Liver (tissue), 8 donors: ENCODE measurements at regions not wholly inside any gene's neighbourhood (a gene's known extent, or its start where the extent isn't known, plus 50 kb on each side); places are given as distances from the start of the nearest gene placed in this dataset.

Experiments used
- DNase-seq: peaks from one replicate; pipeline ENCODE4 v3.0.0-alpha.2; 2017; ENCODE audit warnings: low spot score
- H3K27ac ChIP-seq, 2 donors: one replicate each; pipeline ENCODE4 v1.7.0; 2013; ENCODE audit warnings: inconsistent platforms in 2 of 2, low read length in 2 of 2, control low read depth in 1 of 2, low read depth in 1 of 2, mild to moderate bottlenecking in 1 of 2
- H3K27me3 ChIP-seq, 4 donors: one replicate each; pipeline versions ENCODE4 v1.6.1 to v1.7.0; 2013; ENCODE audit warnings: low read length in 3 of 4, inconsistent platforms in 1 of 4, mild to moderate bottlenecking in 1 of 4, moderate library complexity in 1 of 4; ENCODE audit not compliant: control insufficient read depth in 4 of 4, insufficient read depth in 4 of 4
- H3K36me3 ChIP-seq, 4 donors: one replicate each; pipeline versions ENCODE4 v1.6.1 to v1.7.0; 2013; ENCODE audit warnings: low read length in 3 of 4, mild to moderate bottlenecking in 3 of 4, low read depth in 1 of 4, moderate library complexity in 1 of 4; ENCODE audit not compliant: control insufficient read depth in 4 of 4, insufficient read depth in 3 of 4
- H3K4me1 ChIP-seq, 4 donors: one replicate each; pipeline versions ENCODE4 v1.6.1 to v1.7.0; 2013; ENCODE audit warnings: low read length in 3 of 4, mild to moderate bottlenecking in 3 of 4, moderate library complexity in 1 of 4; ENCODE audit not compliant: control insufficient read depth in 4 of 4, insufficient read depth in 4 of 4
- H3K4me3 ChIP-seq, 3 donors: one replicate each; pipeline versions ENCODE4 v1.6.1 to v1.7.0; 2013; ENCODE audit warnings: low read length in 3 of 3, control low read depth in 1 of 3, low read depth in 1 of 3, mild to moderate bottlenecking in 1 of 3
- H3K9ac ChIP-seq, 2 donors: one replicate each; pipeline ENCODE4 v1.7.0; 2013; ENCODE audit warnings: low read length in 2 of 2, mild to moderate bottlenecking in 2 of 2, moderate library complexity in 2 of 2, control low read depth in 1 of 2, low read depth in 1 of 2
- H3K9me3 ChIP-seq, 4 donors: one replicate each; pipeline versions ENCODE4 v1.6.1 to v1.7.0; 2013; ENCODE audit warnings: low read length in 3 of 4; ENCODE audit not compliant: control insufficient read depth in 4 of 4
- ATF3 ChIP-seq: IDR thresholded peaks from 2 replicates; pipeline ENCODE4 v1.6.1; 2016; ENCODE audit warnings: antibody characterized with exemption
- CTCF ChIP-seq: fragments of 150-350 bp; IDR thresholded peaks from 2 replicates; pipeline ENCODE4 v1.5.1; 2017; ENCODE audit warnings: improper control_type of control experiment, low read depth, low read length; ENCODE audit not compliant: missing input control
- EGR1 ChIP-seq, 2 donors: IDR thresholded peaks; 2 replicates each; pipeline ENCODE4 v1.6.1; 2016 to 2018; ENCODE audit warnings: antibody characterized with exemption in 2 of 2, low read depth in 2 of 2
- FOXA1 ChIP-seq: IDR thresholded peaks from 2 replicates; pipeline ENCODE4 v1.6.1; 2016; ENCODE audit warnings: antibody characterized with exemption
- FOXA2 ChIP-seq: IDR thresholded peaks from 2 replicates; pipeline ENCODE4 v1.6.1; 2016; ENCODE audit warnings: antibody characterized with exemption
- GABPA ChIP-seq, 2 donors: IDR thresholded peaks in 1 of 2; conservative IDR thresholded peaks in 1 of 2; 2 replicates each; pipeline ENCODE4 v1.6.1; 2016; ENCODE audit warnings: antibody characterized with exemption in 2 of 2, mild to moderate bottlenecking in 1 of 2, moderate library complexity in 1 of 2
- HNF4A ChIP-seq, 2 donors: conservative IDR thresholded peaks; 2 replicates each; pipeline ENCODE4 v1.6.1; 2016; ENCODE audit warnings: antibody characterized with exemption in 2 of 2, mild to moderate bottlenecking in 2 of 2
- HNF4G ChIP-seq: IDR thresholded peaks from 2 replicates; pipeline ENCODE4 v1.6.1; 2016; ENCODE audit warnings: antibody characterized with exemption
- MAX ChIP-seq: IDR thresholded peaks from 2 replicates; pipeline ENCODE4 v1.6.1; 2016; ENCODE audit warnings: antibody characterized with exemption
- NR2F2 ChIP-seq: IDR thresholded peaks from 2 replicates; pipeline ENCODE4 v1.6.1; 2016; ENCODE audit warnings: antibody characterized with exemption
- RAD21 ChIP-seq, 2 donors: IDR thresholded peaks; 2 replicates each; pipeline ENCODE4 v1.6.1; 2016; ENCODE audit warnings: antibody characterized with exemption in 2 of 2, mild to moderate bottlenecking in 2 of 2
- RXRA ChIP-seq, 2 donors: IDR thresholded peaks; 2 replicates each; pipeline ENCODE4 v1.6.1; 2017 to 2018; ENCODE audit warnings: antibody characterized with exemption in 2 of 2, mild to moderate bottlenecking in 1 of 2
- SP1 ChIP-seq: IDR thresholded peaks from 2 replicates; pipeline ENCODE4 v1.6.1; 2018; ENCODE audit warnings: antibody characterized with exemption, mild to moderate bottlenecking
- TAF1 ChIP-seq: conservative IDR thresholded peaks from 2 replicates; pipeline ENCODE4 v1.6.1; 2016; ENCODE audit warnings: antibody characterized with exemption, mild to moderate bottlenecking
- YY1 ChIP-seq: IDR thresholded peaks from 2 replicates; pipeline ENCODE4 v1.6.1; 2016; ENCODE audit warnings: antibody characterized with exemption, mild to moderate bottlenecking
- WGBS: extraction: QIAGEN DNeasy Blood & Tissue Kit; methylation state at CpG from one replicate; pipeline ENCODE4 v1.1.7; 2013; 5-methylcytosine and 5-hydroxymethylcytosine counted together
- TF ChIP-seq, protein P1 (sequence below): IDR thresholded peaks from 2 replicates; pipeline ENCODE4 v1.6.1; 2016; ENCODE audit warnings: antibody characterized with exemption, mild to moderate bottlenecking
- TF ChIP-seq, protein P2 (sequence below): IDR thresholded peaks from 2 replicates; pipeline ENCODE4 v1.6.1; 2016; ENCODE audit warnings: antibody characterized with exemption
- donor health status: healthy.
- donor health status: healthy.
- donor health status: healthy.
- donor health status: healthy.
- donor health status: healthy.

GRCh38 chr11:15641271-15642045 lies 526.7 kb downstream of the INSC start:
- Histone ChIP-seq H3K9ac (no peak overlapping the region), H3K4me3 (no peak overlapping the region), H3K4me1 (no peaks in the 10 kb centered on the region), H3K27me3 (no peaks in the 10 kb centered on the region), H3K36me3 (no peaks in the 10 kb centered on the region), H3K27ac (no peak overlapping the region), H3K9me3 (peaks cover 0 to 3% (median 0%) of the 10 kb centered on the region in 4 donors)
- TF ChIP-seq HNF4A (conservative IDR thresholded peaks at IDR 0.05) (no peak), YY1 (no peak), RAD21 (IDR thresholded peaks at IDR 0.05) (no peak), TAF1 (no peak), EGR1 (IDR thresholded peaks at IDR 0.05; ENCODE audit: low read depth in 2 of 2) (no peak), MAX (no peak), HNF4G (no peak), FOXA1 (no peak), ATF3 (no peak), CTCF (no peak), GABPA (IDR thresholded peaks at IDR 0.05 in 1 of 2, conservative IDR thresholded peaks at IDR 0.05 in 1 of 2) (no peak), FOXA2 (no peak), RXRA (IDR thresholded peaks at IDR 0.05) (no peak), NR2F2 (no peak), SP1 (no peak)
- TF ChIP-seq, protein P1, sequence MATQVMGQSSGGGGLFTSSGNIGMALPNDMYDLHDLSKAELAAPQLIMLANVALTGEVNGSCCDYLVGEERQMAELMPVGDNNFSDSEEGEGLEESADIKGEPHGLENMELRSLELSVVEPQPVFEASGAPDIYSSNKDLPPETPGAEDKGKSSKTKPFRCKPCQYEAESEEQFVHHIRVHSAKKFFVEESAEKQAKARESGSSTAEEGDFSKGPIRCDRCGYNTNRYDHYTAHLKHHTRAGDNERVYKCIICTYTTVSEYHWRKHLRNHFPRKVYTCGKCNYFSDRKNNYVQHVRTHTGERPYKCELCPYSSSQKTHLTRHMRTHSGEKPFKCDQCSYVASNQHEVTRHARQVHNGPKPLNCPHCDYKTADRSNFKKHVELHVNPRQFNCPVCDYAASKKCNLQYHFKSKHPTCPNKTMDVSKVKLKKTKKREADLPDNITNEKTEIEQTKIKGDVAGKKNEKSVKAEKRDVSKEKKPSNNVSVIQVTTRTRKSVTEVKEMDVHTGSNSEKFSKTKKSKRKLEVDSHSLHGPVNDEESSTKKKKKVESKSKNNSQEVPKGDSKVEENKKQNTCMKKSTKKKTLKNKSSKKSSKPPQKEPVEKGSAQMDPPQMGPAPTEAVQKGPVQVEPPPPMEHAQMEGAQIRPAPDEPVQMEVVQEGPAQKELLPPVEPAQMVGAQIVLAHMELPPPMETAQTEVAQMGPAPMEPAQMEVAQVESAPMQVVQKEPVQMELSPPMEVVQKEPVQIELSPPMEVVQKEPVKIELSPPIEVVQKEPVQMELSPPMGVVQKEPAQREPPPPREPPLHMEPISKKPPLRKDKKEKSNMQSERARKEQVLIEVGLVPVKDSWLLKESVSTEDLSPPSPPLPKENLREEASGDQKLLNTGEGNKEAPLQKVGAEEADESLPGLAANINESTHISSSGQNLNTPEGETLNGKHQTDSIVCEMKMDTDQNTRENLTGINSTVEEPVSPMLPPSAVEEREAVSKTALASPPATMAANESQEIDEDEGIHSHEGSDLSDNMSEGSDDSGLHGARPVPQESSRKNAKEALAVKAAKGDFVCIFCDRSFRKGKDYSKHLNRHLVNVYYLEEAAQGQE: no peak
- TF ChIP-seq, protein P2, sequence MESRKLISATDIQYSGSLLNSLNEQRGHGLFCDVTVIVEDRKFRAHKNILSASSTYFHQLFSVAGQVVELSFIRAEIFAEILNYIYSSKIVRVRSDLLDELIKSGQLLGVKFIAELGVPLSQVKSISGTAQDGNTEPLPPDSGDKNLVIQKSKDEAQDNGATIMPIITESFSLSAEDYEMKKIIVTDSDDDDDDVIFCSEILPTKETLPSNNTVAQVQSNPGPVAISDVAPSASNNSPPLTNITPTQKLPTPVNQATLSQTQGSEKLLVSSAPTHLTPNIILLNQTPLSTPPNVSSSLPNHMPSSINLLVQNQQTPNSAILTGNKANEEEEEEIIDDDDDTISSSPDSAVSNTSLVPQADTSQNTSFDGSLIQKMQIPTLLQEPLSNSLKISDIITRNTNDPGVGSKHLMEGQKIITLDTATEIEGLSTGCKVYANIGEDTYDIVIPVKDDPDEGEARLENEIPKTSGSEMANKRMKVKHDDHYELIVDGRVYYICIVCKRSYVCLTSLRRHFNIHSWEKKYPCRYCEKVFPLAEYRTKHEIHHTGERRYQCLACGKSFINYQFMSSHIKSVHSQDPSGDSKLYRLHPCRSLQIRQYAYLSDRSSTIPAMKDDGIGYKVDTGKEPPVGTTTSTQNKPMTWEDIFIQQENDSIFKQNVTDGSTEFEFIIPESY: no peak
- no peak for DNase-seq
- 64% methylated on average over 9 of the region's 9 CpGs for WGBS
